ENCODE measurements at regions not wholly inside any gene's neighbourhood (a gene's known extent, or its start where the extent isn't known, plus 50 kb on each side); places are given as distances from the start of the nearest gene placed in this dataset.
"Not testable (repeated sequence)": the region's sequence is repeated elsewhere in the genome, so short reads cannot be mapped to it uniquely, and the experiment has no call there.

- Histone ChIP-seq H3K27me3 (no peaks in the 10 kb centered on the region), H3K27ac (no peak overlapping the region), H3K36me3 (no peaks in the 10 kb centered on the region), H3K4me1 (no peaks in the 10 kb centered on the region), H3K4me3 (replicated peaks in 1 of 3) (no peak overlapping the region), H3K9me3 (no peaks in the 10 kb centered on the region)
- 85 to 89% methylated on average over 2 of the region's 2 CpGs for WGBS, 2 donors
- DNase-seq: no peak
- TF ChIP-seq CTCF (IDR thresholded peaks at IDR 0.05): no peak
- TF ChIP-seq POLR2A (IDR thresholded peaks at IDR 0.05): no peak
- intact Hi-C loops (cut with DNase I): no loop called here
Measured at GRCh38 chr11:104691129-104691528, 207.1 kb downstream of the CASP12 start.

- TF ChIP-seq POLR2A (IDR thresholded peaks at IDR 0.05) (no peak), CTCF (IDR thresholded peaks at IDR 0.05) (no peak)
- intact Hi-C loops (cut with DNase I): no loop called here
- WGBS, 2 donors: 75 to 89% methylated on average over 2 of the region's 2 CpGs
- H3K4me3 ChIP-seq (replicated peaks in 1 of 3): no peak overlapping the region
- H3K9me3 ChIP-seq: no peaks in the 10 kb centered on the region
- DNase-seq: no peak
- no peaks in the 10 kb centered on the region for H3K27me3 ChIP-seq
- no peaks in the 10 kb centered on the region for H3K4me1 ChIP-seq
- no peaks in the 10 kb centered on the region for H3K36me3 ChIP-seq
- no peak overlapping the region for H3K27ac ChIP-seq
Measured at GRCh38 chr11:104690241-104690640, 208.0 kb downstream of the CASP12 start.

- TF ChIP-seq POLR2A (IDR thresholded peaks at IDR 0.05): no peak
- Histone ChIP-seq H3K27ac (no peak overlapping the region), H3K36me3 (no peaks in the 10 kb centered on the region), H3K9me3 (no peaks in the 10 kb centered on the region), H3K27me3 (no peaks in the 10 kb centered on the region), H3K4me3 (replicated peaks in 1 of 3) (no peak overlapping the region), H3K4me1 (no peaks in the 10 kb centered on the region)
- 70 to 82% methylated on average over 4 of the region's 4 CpGs for WGBS, 2 donors
- intact Hi-C loops (cut with DNase I): no loop called here
- no peak for DNase-seq
Measured at GRCh38 chr11:104688731-104689130, 209.5 kb downstream of the CASP12 start.

GRCh38 chr11:104682206-104682605, 216.1 kb downstream of the CASP12 start:
- no peak overlapping the region for H3K4me3 ChIP-seq (replicated peaks in 1 of 3)
- DNase-seq: no peak
- no peaks in the 10 kb centered on the region for H3K9me3 ChIP-seq
- TF ChIP-seq POLR2A (IDR thresholded peaks at IDR 0.05): no peak
- TF ChIP-seq CTCF (IDR thresholded peaks at IDR 0.05): no peak
- no peaks in the 10 kb centered on the region for H3K4me1 ChIP-seq
- H3K27ac ChIP-seq: no peak overlapping the region
- WGBS, 2 donors: 74 to 89% methylated on average over 1 of the region's 1 CpG
- no peaks in the 10 kb centered on the region for H3K27me3 ChIP-seq
- H3K36me3 ChIP-seq: no peaks in the 10 kb centered on the region
- intact Hi-C loops (cut with DNase I): no loop called here

- WGBS, 2 donors: 85 to 89% methylated on average over 2 of the region's 2 CpGs
- no peak for TF ChIP-seq CTCF (IDR thresholded peaks at IDR 0.05)
- TF ChIP-seq POLR2A (IDR thresholded peaks at IDR 0.05): no peak
- DNase-seq: no peak
- Histone ChIP-seq H3K4me3 (replicated peaks in 1 of 3) (no peak overlapping the region), H3K27me3 (no peaks in the 10 kb centered on the region), H3K9me3 (no peaks in the 10 kb centered on the region), H3K36me3 (no peaks in the 10 kb centered on the region), H3K4me1 (no peaks in the 10 kb centered on the region), H3K27ac (no peak overlapping the region)
- intact Hi-C loops (cut with DNase I): no loop called here
Measured at GRCh38 chr11:104679258-104679657, 219.0 kb downstream of the CASP12 start.

GRCh38 chr11:104678408-104678807, 219.9 kb downstream of the CASP12 start:
- no peaks in the 10 kb centered on the region for H3K36me3 ChIP-seq
- no peaks in the 10 kb centered on the region for H3K4me1 ChIP-seq
- 70% methylated on average over 2 of the region's 2 CpGs for WGBS, 2 donors
- no peaks in the 10 kb centered on the region for H3K9me3 ChIP-seq
- H3K27ac ChIP-seq: no peak overlapping the region
- H3K27me3 ChIP-seq: no peaks in the 10 kb centered on the region
- H3K4me3 ChIP-seq (replicated peaks in 1 of 3): no peak overlapping the region
- no peak for DNase-seq
- intact Hi-C loops (cut with DNase I): no loop called here
- TF ChIP-seq POLR2A (IDR thresholded peaks at IDR 0.05) (no peak), CTCF (IDR thresholded peaks at IDR 0.05) (no peak)

GRCh38 chr11:104677069-104677468, 221.2 kb downstream of the CASP12 start:
- H3K4me3 ChIP-seq (replicated peaks in 1 of 3); H3K27ac ChIP-seq; H3K4me1 ChIP-seq; DNase-seq; H3K27me3 ChIP-seq; intact Hi-C loops (cut with DNase I); H3K9me3 ChIP-seq; H3K36me3 ChIP-seq: not testable (repeated sequence)
- 84 to 93% methylated on average over 1 of the region's 3 CpGs for WGBS, 2 donors
